PC-9 (cell line): ENCODE measurements at regions not wholly inside any gene's neighbourhood (a gene's known extent, or its start where the extent isn't known, plus 50 kb on each side); places are given as distances from the start of the nearest gene placed in this dataset.

Experiments used
- BruUV-seq: library from RNA; stranded (reverse); fragments of 400-500 nt; replicated peaks from 2 replicates; lab custom pipeline; 2021; lab: Mats Ljungman, UMichigan
- CTCF ChIA-PET: fragments of 300-600 bp; sonication (Branson Sonifier 250); formaldehyde crosslinking; loops from one replicate; lab custom pipeline; 2022; ENCODE audit warnings: antibody characterized with exemption; lab: Charles Lee
- POLR2A ChIA-PET: fragments of 300-600 bp; sonication (Branson Sonifier 250); formaldehyde crosslinking; loops from one replicate; lab custom pipeline; 2022; ENCODE audit warnings: antibody characterized with exemption; ENCODE audit not compliant: unreplicated experiment; lab: Charles Lee
- DNase-seq, 2 experiments: peaks; one replicate each; pipeline versions ENCODE4 v3.0.0 to v3.0.0-alpha.2; 2015 to 2022; ENCODE audit warnings: mixed read lengths in 1 of 2
- H2AFZ ChIP-seq: fragments of 200-600 bp; sonication (generic); 2 replicates; pipeline ENCODE4 v1.8.1; 2017; ENCODE audit warnings: antibody characterized with exemption
- H3F3A ChIP-seq: fragments of 200-600 bp; sonication (generic); 2 replicates; pipeline ENCODE4 v1.8.1; 2017; ENCODE audit warnings: antibody characterized with exemption, mild to moderate bottlenecking, low read depth; ENCODE audit not compliant: insufficient read depth
- H3K27ac ChIP-seq: fragments of 200-600 bp; sonication (generic); 2 replicates; pipeline ENCODE4 v1.6.1; 2016; ENCODE audit warnings: mixed run types
- H3K27me3 ChIP-seq: fragments of 200-600 bp; sonication (generic); 2 replicates; pipeline ENCODE4 v1.6.1; 2016; ENCODE audit warnings: low read depth, mixed run types; ENCODE audit not compliant: insufficient read depth
- H3K36me3 ChIP-seq: fragments of 200-600 bp; sonication (generic); 2 replicates; pipeline ENCODE4 v1.6.1; 2016; ENCODE audit warnings: low read depth, mixed run types
- H3K4me1 ChIP-seq: fragments of 200-600 bp; sonication (generic); replicated peaks from 2 replicates; pipeline ENCODE4 v1.6.1; 2016; ENCODE audit warnings: mixed run types; ENCODE audit not compliant: insufficient read depth
- H3K4me2 ChIP-seq: fragments of 200-600 bp; sonication (generic); 2 replicates; pipeline ENCODE4 v1.6.1; 2017; ENCODE audit warnings: mixed run types
- H3K4me3 ChIP-seq: fragments of 200-600 bp; sonication (generic); 2 replicates; pipeline ENCODE4 v1.6.1; 2016; ENCODE audit warnings: mixed run types
- H3K79me2 ChIP-seq: fragments of 200-600 bp; sonication (generic); 2 replicates; pipeline ENCODE4 v1.6.1; 2017; ENCODE audit warnings: low read depth, mixed run types
- H3K9me2 ChIP-seq: fragments of 200-600 bp; sonication (generic); 2 replicates; pipeline ENCODE4 v1.8.1; 2017; ENCODE audit warnings: mild to moderate bottlenecking; ENCODE audit not compliant: insufficient read depth
- H3K9me3 ChIP-seq: fragments of 200-600 bp; sonication (generic); 2 replicates; pipeline ENCODE4 v1.8.1; 2016; ENCODE audit warnings: low read depth; ENCODE audit not compliant: insufficient read depth
- H4K20me1 ChIP-seq: fragments of 200-600 bp; sonication (generic); 2 replicates; pipeline ENCODE4 v1.8.1; 2017; ENCODE audit not compliant: insufficient read depth
- CTCF ChIP-seq: fragments of 200-600 bp; sonication (generic); conservative IDR thresholded peaks from 2 replicates; pipeline ENCODE4 v1.6.1; 2017; ENCODE audit warnings: mixed run types, antibody characterized with exemption, mild to moderate bottlenecking, moderate library complexity
- EZH2 ChIP-seq: fragments of 200-600 bp; sonication (generic); IDR thresholded peaks from 2 replicates; pipeline ENCODE4 v1.8.0; 2017; ENCODE audit warnings: antibody characterized with exemption, low read depth
- intact Hi-C: fragments of 100-400 bp; cut with micrococcal nuclease; formaldehyde crosslinking; loops from one replicate; pipeline ENCODE4 v1.10.0; 2022; ENCODE audit not compliant: unreplicated experiment

- Histone ChIP-seq H4K20me1 (no peaks in the 10 kb centered on the region), H3K4me3 (no peak overlapping the region), H3K27me3 (no peaks in the 10 kb centered on the region), H3K79me2 (no peaks in the 10 kb centered on the region), H3K9me2 (no peaks in the 10 kb centered on the region), H3K9me3 (no peaks in the 10 kb centered on the region), H3F3A (no peaks in the 10 kb centered on the region), H3K36me3 (no peaks in the 10 kb centered on the region), H3K4me2 (no peak overlapping the region), H2AFZ (no peak overlapping the region), H3K4me1 (no peaks in the 10 kb centered on the region), H3K27ac (no peak overlapping the region)
- no peak for DNase-seq
- ChIA-PET POLR2A (no interaction called here), CTCF (no interaction called here)
- TF ChIP-seq EZH2 (no peak), CTCF (no peak)
- BruUV-seq = no TSS peak
- intact Hi-C loops = no loop called here
Observed at GRCh38 chr11:130815097-130815802, 101.0 kb downstream of the SNX19 start.

- no peaks in the 10 kb centered on the region for H3K27me3 ChIP-seq
- no peaks in the 10 kb centered on the region for H4K20me1 ChIP-seq
- no peaks in the 10 kb centered on the region for H3K79me2 ChIP-seq
- intact Hi-C loops = no loop called here
- DNase-seq = no peak
- no peak overlapping the region for H3K27ac ChIP-seq
- TF ChIP-seq CTCF (no peak), EZH2 (no peak)
- H3K36me3 ChIP-seq = no peaks in the 10 kb centered on the region
- H3F3A ChIP-seq = no peaks in the 10 kb centered on the region
- BruUV-seq = no TSS peak
- no peak overlapping the region for H2AFZ ChIP-seq
- CTCF ChIA-PET = no interaction called here
- H3K4me1 ChIP-seq = no peaks in the 10 kb centered on the region
- no peak overlapping the region for H3K4me2 ChIP-seq
- H3K9me2 ChIP-seq = no peaks in the 10 kb centered on the region
- no peak overlapping the region for H3K4me3 ChIP-seq
- POLR2A ChIA-PET = no interaction called here
- no peaks in the 10 kb centered on the region for H3K9me3 ChIP-seq
Observed at GRCh38 chr11:130815956-130816355, 100.3 kb downstream of the SNX19 start.

GRCh38 chr11:130816546-130817329, 99.5 kb downstream of the SNX19 start:
- Histone ChIP-seq H4K20me1 (no peaks in the 10 kb centered on the region), H3F3A (no peaks in the 10 kb centered on the region), H3K27me3 (no peaks in the 10 kb centered on the region), H3K27ac (no peak overlapping the region), H3K4me2 (no peak overlapping the region), H3K4me3 (no peak overlapping the region), H3K79me2 (no peaks in the 10 kb centered on the region), H3K36me3 (no peaks in the 10 kb centered on the region), H2AFZ (no peak overlapping the region), H3K9me2 (no peaks in the 10 kb centered on the region), H3K4me1 (no peaks in the 10 kb centered on the region), H3K9me3 (no peaks in the 10 kb centered on the region)
- intact Hi-C loops = no loop called here
- ChIA-PET CTCF (no interaction called here), POLR2A (interaction anchor here (0.6 kb wide), 1 partner anchor 600 kb away, joined by 10 read pairs; no protein-coding TSS in a partner anchor)
- no TSS peak for BruUV-seq
- TF ChIP-seq CTCF = no peak
- no peak for TF ChIP-seq EZH2
- DNase-seq = no peak
